HG03060 (cell line): ENCODE measurements at regions not wholly inside any gene's neighbourhood (a gene's known extent, or its start where the extent isn't known, plus 50 kb on each side); places are given as distances from the start of the nearest gene placed in this dataset.
"Not testable (repeated sequence)": the region's sequence is repeated elsewhere in the genome, so short reads cannot be mapped to it uniquely, and the experiment has no call there.

Source experiments
- ATAC-seq: cut with Tn5 transposase; IDR thresholded peaks from one replicate; pipeline ENCODE4 v1.9.1; 2021; ENCODE audit warnings: low read depth, moderate number of reproducible peaks; ENCODE audit not compliant: unreplicated experiment

- no peak for ATAC-seq
Measured at GRCh38 chr6:118720125-118720473, 68.7 kb upstream of the CEP85L start.

GRCh38 chr6:118719351-118720124, 68.1 kb upstream of the CEP85L start:
- no peak for ATAC-seq

GRCh38 chr6:118718903-118719302, 67.5 kb upstream of the CEP85L start:
- ATAC-seq, result no peak

- no peak for ATAC-seq
Measured at GRCh38 chr6:118718297-118718696, 66.9 kb upstream of the CEP85L start.

- no peak for ATAC-seq
Measured at GRCh38 chr6:118717106-118717505, 65.7 kb upstream of the CEP85L start.

- not testable (repeated sequence) for ATAC-seq
Measured at GRCh38 chr6:118715907-118716306, 64.5 kb upstream of the CEP85L start.

GRCh38 chr6:118715376-118715775, 64.0 kb upstream of the CEP85L start:
- ATAC-seq, result no peak

- ATAC-seq, result no peak
Measured at GRCh38 chr6:118714756-118715155, 63.4 kb upstream of the CEP85L start.

GRCh38 chr6:118712969-118713368, 61.6 kb upstream of the CEP85L start:
- ATAC-seq, result no peak

GRCh38 chr6:118710616-118711015, 59.2 kb upstream of the CEP85L start:
- no peak for ATAC-seq

GRCh38 chr6:118709859-118710350, 58.5 kb upstream of the CEP85L start:
- peak; percentile 83 for ATAC-seq

- ATAC-seq, result no peak
Measured at GRCh38 chr6:118708744-118709143, 57.4 kb upstream of the CEP85L start.

GRCh38 chr6:118708055-118708454, 56.7 kb upstream of the CEP85L start:
- no peak for ATAC-seq

GRCh38 chr6:118706702-118707101, 55.3 kb upstream of the CEP85L start:
- no peak for ATAC-seq

GRCh38 chr6:118705544-118706491, 54.4 kb upstream of the CEP85L start:
- no peak for ATAC-seq

GRCh38 chr6:118704915-118705314, 53.5 kb upstream of the CEP85L start:
- ATAC-seq, result no peak

- not testable (repeated sequence) for ATAC-seq
Measured at GRCh38 chr6:118701260-118701659, 49.9 kb upstream of the CEP85L start.
